ENCODE measurements at regions not wholly inside any gene's neighbourhood (a gene's known extent, or its start where the extent isn't known, plus 50 kb on each side); places are given as distances from the start of the nearest gene placed in this dataset.

DNA sequence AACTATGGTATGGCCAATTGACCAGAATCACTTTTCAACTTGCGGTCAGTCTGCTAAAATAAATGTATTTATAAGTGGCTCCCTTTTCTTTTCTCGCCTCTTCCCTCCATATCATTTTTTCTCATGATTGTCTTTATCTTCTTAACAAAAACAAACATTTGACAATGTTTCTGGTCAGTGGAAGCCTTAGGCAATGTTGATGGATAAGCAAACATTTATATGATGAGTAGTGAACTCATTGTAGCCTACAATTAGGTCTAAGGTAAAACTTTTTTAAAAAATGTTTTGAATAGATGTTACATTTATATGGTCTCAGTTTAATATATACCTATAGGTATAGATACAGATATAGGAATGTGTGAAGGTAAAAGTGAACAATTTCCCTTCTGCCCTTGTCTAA is 355.4 kb downstream of the MFSD1 start:
- H3K27me3 ChIP-seq (ENCODE audit: control insufficient read depth, insufficient read depth, low read length): no peaks in the 10 kb centered on the region
- no peak overlapping the region for H3K4me3 ChIP-seq (ENCODE audit: low read length)

DNA sequence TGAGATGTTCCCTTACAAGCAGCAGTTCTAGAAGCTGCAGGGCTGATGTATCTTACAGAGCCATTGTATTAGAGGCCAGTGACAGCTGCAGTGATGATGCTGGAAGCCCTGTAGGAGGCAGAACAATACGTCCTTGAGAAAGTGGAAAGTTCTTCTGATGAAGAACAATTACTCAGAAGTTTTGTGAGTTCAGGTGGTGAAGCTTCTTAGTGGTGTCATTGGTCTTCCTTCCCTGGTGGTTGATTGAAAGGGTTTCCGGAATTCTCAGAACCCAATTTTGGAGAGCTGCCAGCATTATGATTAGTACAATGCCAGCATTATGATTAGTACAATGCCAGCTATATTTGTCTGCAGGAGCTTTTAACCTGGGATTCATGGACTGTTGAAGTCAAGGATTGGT is 356.4 kb downstream of the MFSD1 start:
- Histone ChIP-seq H3K4me1 (ENCODE audit: control insufficient read depth, insufficient read depth, low read length) (no peaks in the 10 kb centered on the region), H3K4me3 (ENCODE audit: low read length) (no peak overlapping the region), H3K9me3 (replicated peaks; ENCODE audit: control insufficient read depth, low read depth, low read length) (no peaks in the 10 kb centered on the region), H3K27ac (ENCODE audit: low read length) (no peak overlapping the region), H3K36me3 (ENCODE audit: control insufficient read depth, insufficient read depth, low read length) (no peaks in the 10 kb centered on the region), H3K27me3 (ENCODE audit: control insufficient read depth, insufficient read depth, low read length) (no peaks in the 10 kb centered on the region)
- whole genome bisulfite sequencing (ENCODE audit: insufficient coverage): 75% methylated on average over 2 of the region's 2 CpGs
- DNase-seq: no peak

More for the DNA sequence above, 355.4 kb downstream of the MFSD1 start:
- no peak overlapping the region for H3K27ac ChIP-seq (ENCODE audit: low read length)
- no peaks in the 10 kb centered on the region for H3K9me3 ChIP-seq (replicated peaks; ENCODE audit: control insufficient read depth, low read depth, low read length)
- DNase-seq: no peak
- no CpG with 5 or more reads among the region's 2 CpGs for WGBS (ENCODE audit: insufficient coverage)
- no peaks in the 10 kb centered on the region for H3K36me3 ChIP-seq (ENCODE audit: control insufficient read depth, insufficient read depth, low read length)
- H3K4me1 ChIP-seq (ENCODE audit: control insufficient read depth, insufficient read depth, low read length): no peaks in the 10 kb centered on the region

DNA sequence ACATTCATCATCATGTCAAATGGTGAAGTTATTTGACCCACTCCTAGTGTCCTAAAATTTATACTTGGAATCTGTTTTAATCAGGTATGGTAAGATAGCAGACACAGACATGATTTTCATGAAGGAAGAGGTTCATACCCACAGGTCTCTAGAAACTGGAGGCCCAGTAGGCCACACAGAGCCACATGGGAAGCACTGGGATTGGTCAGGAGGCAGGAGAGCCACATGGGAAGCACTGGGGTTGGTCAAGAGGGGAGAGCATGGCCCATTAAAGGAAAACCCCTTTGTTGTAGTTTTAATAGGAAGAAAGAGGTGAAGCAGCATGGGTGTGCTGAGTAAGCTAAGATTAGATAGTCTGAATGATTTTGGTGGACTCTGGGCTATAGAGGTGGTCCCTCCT is 356.9 kb downstream of the MFSD1 start:
- Histone ChIP-seq H3K9me3 (replicated peaks; ENCODE audit: control insufficient read depth, low read depth, low read length) (no peaks in the 10 kb centered on the region), H3K4me3 (ENCODE audit: low read length) (no peak overlapping the region), H3K27ac (ENCODE audit: low read length) (no peak overlapping the region), H3K27me3 (ENCODE audit: control insufficient read depth, insufficient read depth, low read length) (no peaks in the 10 kb centered on the region), H3K36me3 (ENCODE audit: control insufficient read depth, insufficient read depth, low read length) (no peaks in the 10 kb centered on the region), H3K4me1 (ENCODE audit: control insufficient read depth, insufficient read depth, low read length) (no peaks in the 10 kb centered on the region)
- no peak for DNase-seq

DNA sequence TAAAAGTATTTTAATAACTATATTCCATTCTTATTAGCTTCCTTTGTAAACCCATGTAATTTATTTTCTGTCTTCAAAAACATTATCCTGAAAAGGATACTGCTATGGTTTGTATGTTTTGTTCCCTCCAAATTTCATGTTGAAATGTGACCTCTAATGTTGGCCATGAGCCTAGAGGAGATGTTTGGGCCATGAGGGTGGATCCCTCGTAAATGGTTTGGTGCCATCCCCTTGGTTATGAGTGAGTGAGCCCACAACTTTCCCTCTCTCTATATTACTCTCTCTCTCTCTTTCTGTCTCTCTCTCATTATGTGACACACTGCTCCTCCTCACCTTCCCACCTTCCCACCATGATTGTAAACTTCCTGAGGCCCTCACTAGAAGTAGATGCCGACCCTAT is 357.7 kb downstream of the MFSD1 start:
- no peak for DNase-seq
- WGBS (ENCODE audit: insufficient coverage): 64% methylated on average over 1 of the region's 2 CpGs
- Histone ChIP-seq H3K27ac (ENCODE audit: low read length) (no peak overlapping the region), H3K4me3 (ENCODE audit: low read length) (no peak overlapping the region), H3K9me3 (replicated peaks; ENCODE audit: control insufficient read depth, low read depth, low read length) (no peaks in the 10 kb centered on the region), H3K4me1 (ENCODE audit: control insufficient read depth, insufficient read depth, low read length) (no peaks in the 10 kb centered on the region), H3K27me3 (ENCODE audit: control insufficient read depth, insufficient read depth, low read length) (no peaks in the 10 kb centered on the region), H3K36me3 (ENCODE audit: control insufficient read depth, insufficient read depth, low read length) (no peaks in the 10 kb centered on the region)

DNA sequence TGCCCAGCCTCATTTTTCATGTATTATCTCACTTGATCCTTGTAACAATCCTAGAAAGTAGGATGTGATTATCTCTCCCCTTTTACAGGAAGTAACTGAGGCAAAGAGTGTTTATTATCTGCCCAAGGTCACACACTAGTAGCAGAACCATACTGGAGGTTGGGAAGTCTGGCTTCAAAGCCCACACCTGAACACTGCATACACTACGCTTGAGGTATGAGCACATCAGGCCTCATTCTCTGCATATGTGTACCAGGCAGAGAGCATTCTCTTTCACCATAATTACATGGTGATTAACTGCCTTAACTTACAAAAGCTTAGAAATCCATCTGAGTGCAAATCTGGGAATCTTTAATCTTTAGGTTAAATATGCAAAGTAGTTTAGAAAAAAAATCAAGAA is 361.8 kb downstream of the MFSD1 start:
- WGBS (ENCODE audit: insufficient coverage): no CpG with 5 or more reads among the region's 1 CpG
- Histone ChIP-seq H3K27me3 (ENCODE audit: control insufficient read depth, insufficient read depth, low read length) (no peaks in the 10 kb centered on the region), H3K9me3 (replicated peaks; ENCODE audit: control insufficient read depth, low read depth, low read length) (no peaks in the 10 kb centered on the region), H3K4me3 (ENCODE audit: low read length) (no peak overlapping the region), H3K4me1 (ENCODE audit: control insufficient read depth, insufficient read depth, low read length) (no peaks in the 10 kb centered on the region), H3K27ac (ENCODE audit: low read length) (no peak overlapping the region), H3K36me3 (ENCODE audit: control insufficient read depth, insufficient read depth, low read length) (no peaks in the 10 kb centered on the region)
- DNase-seq: no peak

DNA sequence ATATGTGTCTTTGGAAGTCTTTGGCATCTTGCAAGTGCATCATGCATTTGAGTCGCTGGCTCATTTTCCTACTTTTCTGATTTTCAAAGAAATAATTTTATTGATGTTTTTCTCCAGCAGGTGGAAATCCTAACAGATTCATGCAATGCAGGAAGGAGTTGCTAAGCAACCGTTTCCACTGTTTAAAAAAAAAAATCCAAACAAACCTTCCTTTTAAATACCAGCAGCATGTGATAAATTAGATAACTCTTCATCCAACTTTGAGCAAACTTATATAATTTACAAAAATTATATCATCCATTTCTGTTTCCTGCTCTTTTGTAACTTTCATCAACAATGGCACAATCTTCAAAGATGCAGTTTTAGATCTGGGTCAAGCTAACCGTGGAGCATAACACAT is 364.1 kb downstream of the MFSD1 start:
- no peaks in the 10 kb centered on the region for H3K36me3 ChIP-seq (ENCODE audit: control insufficient read depth, insufficient read depth, low read length)
- no CpG with 5 or more reads among the region's 3 CpGs for WGBS (ENCODE audit: insufficient coverage)
- no peaks in the 10 kb centered on the region for H3K9me3 ChIP-seq (replicated peaks; ENCODE audit: control insufficient read depth, low read depth, low read length)
- H3K27me3 ChIP-seq (ENCODE audit: control insufficient read depth, insufficient read depth, low read length): no peaks in the 10 kb centered on the region
- H3K4me1 ChIP-seq (ENCODE audit: control insufficient read depth, insufficient read depth, low read length): no peaks in the 10 kb centered on the region
- H3K27ac ChIP-seq (ENCODE audit: low read length): no peak overlapping the region
- H3K4me3 ChIP-seq (ENCODE audit: low read length): no peak overlapping the region
- no peak for DNase-seq

DNA sequence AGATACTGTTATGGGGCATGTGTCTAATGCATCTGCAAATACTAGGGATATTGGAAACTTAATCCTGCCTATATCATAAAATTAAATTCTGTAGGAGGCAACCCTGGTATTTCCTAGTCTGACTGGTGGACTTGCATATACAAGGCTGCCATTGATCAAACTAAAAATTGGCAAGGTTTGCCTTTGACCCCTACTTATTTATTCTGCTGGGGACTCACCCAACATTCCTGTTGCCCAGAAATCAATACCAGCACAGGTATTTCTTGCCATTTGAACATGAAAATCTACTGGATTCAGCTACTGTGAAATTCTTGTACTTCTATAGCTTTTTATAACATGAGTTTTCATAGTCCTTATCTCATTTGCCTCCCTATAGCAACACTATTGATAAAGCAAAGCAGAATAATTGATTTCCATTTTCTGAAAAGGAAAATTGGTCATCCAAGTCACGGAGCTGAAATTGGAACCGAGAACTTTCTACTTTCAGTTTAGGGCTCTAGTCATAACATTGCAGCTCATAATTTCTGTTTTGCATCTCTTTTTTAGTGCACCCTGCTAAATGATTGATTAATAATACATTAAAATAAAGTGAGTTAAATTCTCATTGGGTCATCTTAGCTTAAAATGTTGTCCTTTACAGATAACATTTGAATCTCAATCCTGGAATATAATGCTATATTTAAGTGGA is 365.2 kb downstream of the MFSD1 start:
- H3K27ac ChIP-seq (ENCODE audit: low read length): no peak overlapping the region
- no peaks in the 10 kb centered on the region for H3K9me3 ChIP-seq (replicated peaks; ENCODE audit: control insufficient read depth, low read depth, low read length)
- WGBS (ENCODE audit: insufficient coverage): no CpG with 5 or more reads among the region's 2 CpGs
- no peak overlapping the region for H3K4me3 ChIP-seq (ENCODE audit: low read length)
- H3K27me3 ChIP-seq (ENCODE audit: control insufficient read depth, insufficient read depth, low read length): no peaks in the 10 kb centered on the region
- H3K36me3 ChIP-seq (ENCODE audit: control insufficient read depth, insufficient read depth, low read length): no peaks in the 10 kb centered on the region
- DNase-seq: no peak
- no peaks in the 10 kb centered on the region for H3K4me1 ChIP-seq (ENCODE audit: control insufficient read depth, insufficient read depth, low read length)

DNA sequence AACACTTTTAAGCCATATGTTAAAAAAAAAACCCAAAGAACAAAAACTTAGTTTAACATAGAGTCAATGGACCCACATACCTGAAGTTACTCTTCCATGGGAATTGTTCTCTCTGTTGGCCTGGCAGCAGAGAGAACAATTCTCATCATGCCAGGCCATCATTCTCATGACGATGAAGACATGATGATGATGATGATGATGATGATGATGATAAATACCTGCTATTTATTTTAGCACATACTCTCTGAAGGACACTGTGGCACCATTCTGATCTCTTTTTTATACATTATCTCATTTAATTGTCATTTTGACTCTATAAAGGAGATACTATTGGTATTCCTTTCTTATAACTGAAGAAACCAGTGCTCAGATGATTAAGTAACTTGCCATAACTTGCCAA is 366.9 kb downstream of the MFSD1 start:
- H3K36me3 ChIP-seq (ENCODE audit: control insufficient read depth, insufficient read depth, low read length): no peaks in the 10 kb centered on the region
- H3K9me3 ChIP-seq (replicated peaks; ENCODE audit: control insufficient read depth, low read depth, low read length): no peaks in the 10 kb centered on the region
- no peak overlapping the region for H3K27ac ChIP-seq (ENCODE audit: low read length)
- no peak for DNase-seq
- H3K27me3 ChIP-seq (ENCODE audit: control insufficient read depth, insufficient read depth, low read length): no peaks in the 10 kb centered on the region
- H3K4me1 ChIP-seq (ENCODE audit: control insufficient read depth, insufficient read depth, low read length): no peaks in the 10 kb centered on the region
- no peak overlapping the region for H3K4me3 ChIP-seq (ENCODE audit: low read length)
- WGBS (ENCODE audit: insufficient coverage): no CpG with 5 or more reads among the region's 1 CpG

DNA sequence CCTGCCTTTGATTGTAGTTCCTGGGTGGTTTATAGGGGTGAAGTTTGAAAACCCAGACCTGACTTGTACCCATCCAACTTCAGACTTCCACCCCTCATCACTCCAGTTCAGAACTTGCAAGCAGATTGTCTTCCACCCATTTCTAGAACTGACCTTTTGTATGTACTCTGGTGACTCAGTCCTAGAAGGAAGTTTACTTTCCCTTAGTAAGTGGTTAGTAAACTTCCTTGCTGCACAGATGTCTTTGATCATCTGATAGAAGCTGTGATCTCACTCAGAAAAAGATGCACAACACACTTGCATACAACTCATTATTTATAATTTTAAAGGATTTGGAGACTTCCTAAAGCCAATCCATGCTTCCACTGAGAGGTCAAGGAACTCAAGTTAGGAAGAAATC is 368.0 kb downstream of the MFSD1 start:
- Histone ChIP-seq H3K36me3 (ENCODE audit: control insufficient read depth, insufficient read depth, low read length) (no peaks in the 10 kb centered on the region), H3K9me3 (replicated peaks; ENCODE audit: control insufficient read depth, low read depth, low read length) (no peaks in the 10 kb centered on the region), H3K4me1 (ENCODE audit: control insufficient read depth, insufficient read depth, low read length) (no peaks in the 10 kb centered on the region), H3K27me3 (ENCODE audit: control insufficient read depth, insufficient read depth, low read length) (no peaks in the 10 kb centered on the region), H3K4me3 (ENCODE audit: low read length) (no peak overlapping the region), H3K27ac (ENCODE audit: low read length) (no peak overlapping the region)
- no peak for DNase-seq

DNA sequence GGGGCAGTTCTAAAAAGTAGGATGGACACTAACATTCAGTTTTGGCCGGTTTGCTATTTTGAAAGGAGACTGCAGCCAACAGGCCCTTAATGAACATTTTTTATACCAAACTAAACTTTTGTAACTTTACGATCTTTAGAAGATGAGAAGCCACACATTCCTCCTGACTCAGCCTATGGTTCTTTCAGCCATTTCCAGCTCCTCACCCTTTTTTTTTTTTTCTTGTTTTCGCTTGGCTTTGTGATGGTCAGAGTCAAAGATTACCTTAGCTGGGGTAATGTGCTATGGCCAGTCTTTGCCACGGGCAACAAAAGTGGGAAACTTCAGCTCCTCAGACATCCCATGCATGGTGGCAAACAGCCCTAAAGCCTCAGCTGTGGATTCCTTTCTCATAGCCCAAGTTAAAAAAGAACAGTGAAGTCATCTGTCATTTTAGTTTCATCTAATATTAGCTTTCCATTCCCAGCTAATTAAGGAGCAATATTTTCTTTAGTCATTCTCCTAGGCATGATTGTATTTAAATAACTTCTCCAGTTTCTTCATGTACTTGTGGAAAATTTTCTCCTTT is 368.7 kb downstream of the MFSD1 start:
- H3K4me1 ChIP-seq (ENCODE audit: control insufficient read depth, insufficient read depth, low read length): no peaks in the 10 kb centered on the region
- no peak overlapping the region for H3K4me3 ChIP-seq (ENCODE audit: low read length)
- no peak overlapping the region for H3K27ac ChIP-seq (ENCODE audit: low read length)
- no peaks in the 10 kb centered on the region for H3K36me3 ChIP-seq (ENCODE audit: control insufficient read depth, insufficient read depth, low read length)
- peak; percentile 18 for DNase-seq
- WGBS (ENCODE audit: insufficient coverage): 68% methylated on average over 3 of the region's 4 CpGs
- H3K27me3 ChIP-seq (ENCODE audit: control insufficient read depth, insufficient read depth, low read length): no peaks in the 10 kb centered on the region
- H3K9me3 ChIP-seq (replicated peaks; ENCODE audit: control insufficient read depth, low read depth, low read length): no peaks in the 10 kb centered on the region

DNA sequence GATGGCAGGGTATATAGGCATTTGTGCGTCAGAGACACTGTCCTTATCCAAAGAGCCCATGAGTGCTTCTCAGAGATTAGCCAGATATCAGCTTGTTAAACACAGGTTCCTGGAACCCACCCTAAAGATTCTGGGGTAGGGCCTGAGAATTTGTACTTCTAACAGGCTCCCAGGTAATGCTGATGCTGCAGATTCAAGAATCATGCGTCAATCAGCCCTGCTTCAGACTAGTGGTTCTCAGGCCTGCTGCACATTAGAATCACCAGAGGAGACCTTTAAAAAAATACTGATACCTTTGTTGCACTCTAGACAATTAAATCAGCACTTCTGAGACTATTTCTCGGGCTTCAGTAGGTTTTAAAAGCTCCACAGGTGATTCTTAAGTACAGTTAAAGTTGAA is 369.5 kb downstream of the MFSD1 start:
- H3K9me3 ChIP-seq (replicated peaks; ENCODE audit: control insufficient read depth, low read depth, low read length): no peaks in the 10 kb centered on the region
- 88% methylated on average over 1 of the region's 3 CpGs for WGBS (ENCODE audit: insufficient coverage)
- no peaks in the 10 kb centered on the region for H3K27me3 ChIP-seq (ENCODE audit: control insufficient read depth, insufficient read depth, low read length)
- no peak for DNase-seq
- no peak overlapping the region for H3K4me3 ChIP-seq (ENCODE audit: low read length)
- H3K4me1 ChIP-seq (ENCODE audit: control insufficient read depth, insufficient read depth, low read length): no peaks in the 10 kb centered on the region
- H3K27ac ChIP-seq (ENCODE audit: low read length): no peak overlapping the region
- no peaks in the 10 kb centered on the region for H3K36me3 ChIP-seq (ENCODE audit: control insufficient read depth, insufficient read depth, low read length)

Data from muscle of leg (tissue), 3 donors.